B cell (primary cell): ENCODE measurements at regions not wholly inside any gene's neighbourhood (a gene's known extent, or its start where the extent isn't known, plus 50 kb on each side); places are given as distances from the start of the nearest gene placed in this dataset.

ENCODE experiments used
- EZH2 ChIP-seq: IDR thresholded peaks from 2 replicates; pipeline ENCODE4 v1.6.1; 2012; ENCODE audit warnings: borderline replicate concordance, low read depth, mild to moderate bottlenecking, moderate library complexity, low read length; ENCODE audit not compliant: insufficient read depth, poor library complexity, severe bottlenecking
- TF ChIP-seq, protein P1 (sequence below): fragments of 200-600 bp; IDR thresholded peaks from one replicate; pipeline ENCODE4 v1.8.0; 2022; ENCODE audit warnings: antibody characterized with exemption, mild to moderate bottlenecking

- no peak for TF ChIP-seq EZH2
- TF ChIP-seq, protein P1, sequence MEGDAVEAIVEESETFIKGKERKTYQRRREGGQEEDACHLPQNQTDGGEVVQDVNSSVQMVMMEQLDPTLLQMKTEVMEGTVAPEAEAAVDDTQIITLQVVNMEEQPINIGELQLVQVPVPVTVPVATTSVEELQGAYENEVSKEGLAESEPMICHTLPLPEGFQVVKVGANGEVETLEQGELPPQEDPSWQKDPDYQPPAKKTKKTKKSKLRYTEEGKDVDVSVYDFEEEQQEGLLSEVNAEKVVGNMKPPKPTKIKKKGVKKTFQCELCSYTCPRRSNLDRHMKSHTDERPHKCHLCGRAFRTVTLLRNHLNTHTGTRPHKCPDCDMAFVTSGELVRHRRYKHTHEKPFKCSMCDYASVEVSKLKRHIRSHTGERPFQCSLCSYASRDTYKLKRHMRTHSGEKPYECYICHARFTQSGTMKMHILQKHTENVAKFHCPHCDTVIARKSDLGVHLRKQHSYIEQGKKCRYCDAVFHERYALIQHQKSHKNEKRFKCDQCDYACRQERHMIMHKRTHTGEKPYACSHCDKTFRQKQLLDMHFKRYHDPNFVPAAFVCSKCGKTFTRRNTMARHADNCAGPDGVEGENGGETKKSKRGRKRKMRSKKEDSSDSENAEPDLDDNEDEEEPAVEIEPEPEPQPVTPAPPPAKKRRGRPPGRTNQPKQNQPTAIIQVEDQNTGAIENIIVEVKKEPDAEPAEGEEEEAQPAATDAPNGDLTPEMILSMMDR, result no peak
Measured at GRCh38 chr11:106280036-106280435, 202.6 kb downstream of the AASDHPPT start.
